Lung (tissue), 11 donors: ENCODE measurements at regions not wholly inside any gene's neighbourhood (a gene's known extent, or its start where the extent isn't known, plus 50 kb on each side); places are given as distances from the start of the nearest gene placed in this dataset.
A peak's percentile ranks its signal among the peaks of the same experiment; 100 is the strongest.

Experiments used
- ATAC-seq: fragments of 200-7000 bp; cut with Tn5 transposase; one replicate; pipeline ENCODE4 v1.9.1; 2020; ENCODE audit warnings: moderate number of reproducible peaks; ENCODE audit not compliant: insufficient read depth, low FRiP score
- DNase-seq, 3 donors: peaks; one replicate each; pipeline ENCODE4 v3.0.0-alpha.2; 2013 to 2017
- H3K27ac ChIP-seq, 2 donors: one replicate each; pipeline ENCODE4 v1.5.1; 2013; ENCODE audit warnings: mild to moderate bottlenecking in 2 of 2, moderate library complexity in 2 of 2, control low read depth in 1 of 2, inconsistent platforms in 1 of 2, low read depth in 1 of 2, low read length in 1 of 2
- H3K27me3 ChIP-seq, 3 donors: one replicate each; pipeline ENCODE4 v1.5.1; 2013; ENCODE audit warnings: low read length in 2 of 3; ENCODE audit not compliant: control insufficient read depth in 3 of 3, insufficient read depth in 3 of 3
- H3K36me3 ChIP-seq, 4 donors: one replicate each; pipeline ENCODE4 v1.5.1; 2013; ENCODE audit warnings: low read length in 4 of 4, mild to moderate bottlenecking in 1 of 4, moderate library complexity in 1 of 4; ENCODE audit not compliant: control insufficient read depth in 4 of 4, insufficient read depth in 4 of 4
- H3K4me1 ChIP-seq, 5 donors: one replicate each; pipeline ENCODE4 v1.5.1; 2013; ENCODE audit warnings: low read length in 5 of 5, mild to moderate bottlenecking in 2 of 5, moderate library complexity in 1 of 5; ENCODE audit not compliant: control insufficient read depth in 5 of 5, insufficient read depth in 5 of 5
- H3K4me3 ChIP-seq: one replicate; pipeline ENCODE4 v1.5.1; 2013; ENCODE audit warnings: mild to moderate bottlenecking, control low read depth, moderate library complexity
- H3K9ac ChIP-seq, 2 donors: one replicate each; pipeline ENCODE4 v1.5.1; 2013; ENCODE audit warnings: low read length in 2 of 2, control low read depth in 1 of 2; ENCODE audit not compliant: insufficient read depth in 1 of 2
- H3K9me3 ChIP-seq, 4 donors: one replicate each; pipeline ENCODE4 v1.5.1; 2013; ENCODE audit warnings: low read length in 3 of 4, mild to moderate bottlenecking in 1 of 4, moderate library complexity in 1 of 4; ENCODE audit not compliant: control insufficient read depth in 4 of 4, insufficient read depth in 3 of 4
- WGBS, 2 donors: extraction: QIAGEN DNeasy Blood & Tissue Kit; methylation state at CpG; one replicate each; pipeline ENCODE4 v1.1.7; 2013; 5-methylcytosine and 5-hydroxymethylcytosine counted together
- TF ChIP-seq, protein P1 (sequence below): IDR thresholded peaks from 2 replicates; pipeline ENCODE4 v1.5.1; 2012; ENCODE audit warnings: mild to moderate bottlenecking; ENCODE audit errors: control extremely low read depth, extremely low read depth
- donor health status: control.
- donor health status: control.
- donor health status: Bipolar disorder and iron deficiency.
- donor health status: healthy.
- donor health status: DM: yes; HTN: yes; CAD: no.

DNA sequence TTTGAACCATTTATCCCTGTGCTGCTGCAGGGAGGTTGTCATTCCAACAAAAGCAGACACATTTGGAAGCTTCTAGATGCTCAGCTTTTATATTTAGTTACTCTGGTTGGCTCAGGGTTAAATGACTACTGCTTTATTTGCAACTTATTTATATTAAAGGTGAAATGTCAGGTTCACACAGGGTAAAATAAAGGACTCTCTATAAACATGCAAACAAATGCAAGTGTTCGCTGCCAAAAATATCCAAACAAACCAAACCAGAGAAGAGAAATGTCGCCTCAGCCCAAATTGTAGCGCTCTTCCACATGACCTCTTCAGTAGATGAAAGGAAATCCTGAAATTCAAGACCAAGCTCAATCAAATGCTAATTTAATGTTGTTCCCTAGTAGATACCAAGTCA lies 57.0 kb upstream of the LIFR start:
- no peak for ATAC-seq
- Histone ChIP-seq H3K9me3 (peaks cover 0 to under 1% (median 0%) of the 10 kb centered on the region in 4 donors), H3K4me1 (peaks cover 0 to 43% (median 3%) of the 10 kb centered on the region in 5 donors), H3K9ac (no peak overlapping the region), H3K4me3 (no peak overlapping the region), H3K27ac (no peak overlapping the region), H3K27me3 (no peaks in the 10 kb centered on the region), H3K36me3 (no peaks in the 10 kb centered on the region)
- peak; percentile 30 to 84 (median 82) for DNase-seq
- WGBS, 2 donors, result 63% methylated on average over 3 of the region's 3 CpGs
- TF ChIP-seq, protein P1, sequence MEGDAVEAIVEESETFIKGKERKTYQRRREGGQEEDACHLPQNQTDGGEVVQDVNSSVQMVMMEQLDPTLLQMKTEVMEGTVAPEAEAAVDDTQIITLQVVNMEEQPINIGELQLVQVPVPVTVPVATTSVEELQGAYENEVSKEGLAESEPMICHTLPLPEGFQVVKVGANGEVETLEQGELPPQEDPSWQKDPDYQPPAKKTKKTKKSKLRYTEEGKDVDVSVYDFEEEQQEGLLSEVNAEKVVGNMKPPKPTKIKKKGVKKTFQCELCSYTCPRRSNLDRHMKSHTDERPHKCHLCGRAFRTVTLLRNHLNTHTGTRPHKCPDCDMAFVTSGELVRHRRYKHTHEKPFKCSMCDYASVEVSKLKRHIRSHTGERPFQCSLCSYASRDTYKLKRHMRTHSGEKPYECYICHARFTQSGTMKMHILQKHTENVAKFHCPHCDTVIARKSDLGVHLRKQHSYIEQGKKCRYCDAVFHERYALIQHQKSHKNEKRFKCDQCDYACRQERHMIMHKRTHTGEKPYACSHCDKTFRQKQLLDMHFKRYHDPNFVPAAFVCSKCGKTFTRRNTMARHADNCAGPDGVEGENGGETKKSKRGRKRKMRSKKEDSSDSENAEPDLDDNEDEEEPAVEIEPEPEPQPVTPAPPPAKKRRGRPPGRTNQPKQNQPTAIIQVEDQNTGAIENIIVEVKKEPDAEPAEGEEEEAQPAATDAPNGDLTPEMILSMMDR, result no peak

DNA sequence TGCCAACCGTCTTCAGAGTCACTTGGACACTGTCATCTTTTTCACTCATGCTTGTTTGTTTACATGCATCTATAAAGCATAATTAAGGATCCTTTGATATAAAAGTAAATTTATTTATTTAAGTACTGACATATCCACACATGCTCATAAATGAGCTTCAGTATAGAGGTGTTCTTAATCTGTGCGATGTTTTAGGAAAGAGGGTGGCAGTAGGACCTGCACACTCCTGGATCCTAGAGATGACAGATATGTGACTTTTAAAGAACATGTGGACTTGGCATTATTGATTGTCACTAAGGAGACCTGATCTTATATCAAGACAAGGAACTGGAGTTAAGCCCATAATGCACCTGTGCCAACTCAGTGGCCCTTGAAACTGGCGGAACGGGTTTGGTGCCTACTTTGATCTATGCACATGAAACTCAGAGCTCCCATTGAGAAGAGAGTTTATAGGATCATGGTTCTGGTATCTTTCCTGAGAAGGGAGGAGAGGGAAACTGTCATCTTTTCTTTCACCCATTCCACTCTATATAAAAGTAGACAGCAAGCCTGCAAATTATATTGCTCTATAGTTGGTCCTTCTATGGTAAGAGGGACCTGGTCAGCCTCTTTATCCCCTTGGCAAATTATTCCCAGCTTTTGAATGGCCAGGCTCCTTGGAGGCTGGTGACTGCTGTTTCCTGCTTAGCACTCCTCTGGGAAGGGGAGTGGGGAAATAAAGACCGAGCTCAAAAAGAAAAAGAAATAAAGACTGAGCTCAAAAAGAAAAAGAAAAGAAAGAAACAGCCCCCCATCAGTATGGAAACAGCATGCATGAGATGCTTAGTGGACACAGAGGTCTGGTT lies 57.8 kb upstream of the LIFR start:
- DNase-seq (peak; percentile 64 to 86 (median 69)), ATAC-seq (no peak)
- Histone ChIP-seq H3K36me3 (no peaks in the 10 kb centered on the region), H3K9me3 (peaks cover 0 to 3% (median 0%) of the 10 kb centered on the region in 4 donors), H3K9ac (no peak overlapping the region), H3K27me3 (no peaks in the 10 kb centered on the region), H3K4me1 (peaks cover 0 to 38% (median 3%) of the 10 kb centered on the region in 5 donors), H3K4me3 (no peak overlapping the region), H3K27ac (no peak overlapping the region)
- TF ChIP-seq, protein P1, result no peak
- WGBS, 2 donors, result 60 to 78% methylated on average over 5 of the region's 5 CpGs

DNA sequence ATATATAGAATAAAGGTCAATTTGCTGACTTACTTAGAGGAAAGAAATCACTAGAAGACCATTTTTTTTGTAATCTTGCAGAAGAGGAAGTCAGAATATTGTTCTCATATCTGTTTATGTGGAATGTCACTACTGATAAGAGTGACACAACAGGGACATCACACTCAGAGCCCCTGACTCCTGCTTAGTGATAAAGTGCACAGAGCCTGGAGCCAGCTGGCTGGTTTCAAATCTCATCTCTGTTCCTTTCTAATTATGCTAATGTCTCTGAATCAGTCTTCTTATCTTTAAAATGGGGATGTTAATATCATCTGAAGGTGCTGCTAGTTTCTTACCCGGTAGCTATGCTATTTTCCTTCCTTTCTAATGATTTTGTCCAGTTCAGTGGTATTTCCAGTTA lies 58.6 kb upstream of the LIFR start:
- no peak overlapping the region for H3K4me3 ChIP-seq
- H3K27me3 ChIP-seq, result no peaks in the 10 kb centered on the region
- peaks cover 0 to 38% (median 3%) of the 10 kb centered on the region in 5 donors for H3K4me1 ChIP-seq
- TF ChIP-seq, protein P1, result no peak
- no peak overlapping the region for H3K27ac ChIP-seq
- no peak overlapping the region for H3K9ac ChIP-seq
- no peak for ATAC-seq
- DNase-seq, result peak in 2 of 3 donors; percentile 16 to 27
- 77% methylated on average over 1 of the region's 1 CpG for WGBS, 2 donors
- H3K36me3 ChIP-seq, result no peaks in the 10 kb centered on the region
- H3K9me3 ChIP-seq, result peaks cover 0 to 4% (median 0%) of the 10 kb centered on the region in 4 donors
